MM.1S (cell line): ENCODE measurements at regions not wholly inside any gene's neighbourhood (a gene's known extent, or its start where the extent isn't known, plus 50 kb on each side); places are given as distances from the start of the nearest gene placed in this dataset.

Experiments used
- DNase-seq: peaks from one replicate; pipeline ENCODE4 v3.0.0-alpha.2; 2015
- H2AFZ ChIP-seq: fragments of 300-600 bp; sonication (generic); 2 replicates; pipeline ENCODE4 v1.6.0; 2016; ENCODE audit warnings: antibody characterized with exemption, low read length
- H3F3A ChIP-seq: fragments of 300-600 bp; sonication (generic); 2 replicates; pipeline ENCODE4 v1.6.1; 2016; ENCODE audit warnings: mild to moderate bottlenecking, antibody characterized with exemption, low read length, moderate library complexity, mixed read lengths; ENCODE audit not compliant: insufficient read depth
- H3K27ac ChIP-seq: fragments of 300-600 bp; sonication (generic); 2 replicates; pipeline ENCODE4 v1.5.1; 2016; ENCODE audit warnings: mild to moderate bottlenecking, low read length
- H3K27me3 ChIP-seq: fragments of 300-600 bp; sonication (generic); replicated peaks from 2 replicates; pipeline ENCODE4 v1.6.0; 2016; ENCODE audit warnings: low read length; ENCODE audit not compliant: insufficient read depth
- H3K36me3 ChIP-seq: fragments of 300-600 bp; sonication (generic); replicated peaks from 2 replicates; pipeline ENCODE4 v1.6.1; 2016; ENCODE audit warnings: mild to moderate bottlenecking, low read length, mixed read lengths; ENCODE audit not compliant: insufficient read depth
- H3K4me1 ChIP-seq: fragments of 300-600 bp; sonication (generic); 2 replicates; pipeline ENCODE4 v1.6.1; 2016; ENCODE audit warnings: low read length, mixed read lengths
- H3K4me2 ChIP-seq: fragments of 300-600 bp; sonication (generic); 2 replicates; pipeline ENCODE4 v1.6.0; 2016; ENCODE audit warnings: low read depth, low read length
- H3K4me3 ChIP-seq: fragments of 300-600 bp; sonication (generic); 2 replicates; pipeline ENCODE4 v1.5.1; 2016; ENCODE audit warnings: low read length, mixed read lengths
- H3K79me2 ChIP-seq: fragments of 300-600 bp; sonication (generic); 2 replicates; pipeline ENCODE4 v1.6.1; 2016; ENCODE audit warnings: mixed run types, low read length, mixed read lengths
- H3K9ac ChIP-seq: fragments of 300-600 bp; sonication (generic); 2 replicates; pipeline ENCODE4 v1.6.1; 2016; ENCODE audit warnings: low read length, mixed read lengths
- H3K9me2 ChIP-seq: fragments of 300-600 bp; sonication (generic); replicated peaks from 2 replicates; pipeline ENCODE4 v1.6.1; 2016; ENCODE audit warnings: mild to moderate bottlenecking, low read length, mixed read lengths; ENCODE audit not compliant: insufficient read depth
- H3K9me3 ChIP-seq: fragments of 300-600 bp; sonication (generic); replicated peaks from 2 replicates; pipeline ENCODE4 v1.6.1; 2016; ENCODE audit warnings: mild to moderate bottlenecking, low read length, mixed read lengths; ENCODE audit not compliant: insufficient read depth
- H4K20me1 ChIP-seq: fragments of 300-600 bp; sonication (generic); 2 replicates; pipeline ENCODE4 v1.6.1; 2016; ENCODE audit warnings: mild to moderate bottlenecking, low read length, moderate library complexity, mixed read lengths; ENCODE audit not compliant: insufficient read depth
- EZH2 ChIP-seq: fragments of 300-600 bp; sonication (generic); optimal IDR thresholded peaks from 2 replicates; pipeline ENCODE3; 2017; ENCODE audit warnings: low read depth, mild to moderate bottlenecking, antibody characterized with exemption, low read length, mixed read lengths
- EZH2phosphoT487 ChIP-seq: fragments of 300-600 bp; sonication (generic); IDR thresholded peaks from 2 replicates; pipeline ENCODE4 v1.6.1; 2018; ENCODE audit warnings: antibody characterized with exemption, low read length
- TF ChIP-seq, protein P1 (sequence below): fragments of 300-600 bp; sonication (generic); IDR thresholded peaks from 2 replicates; pipeline ENCODE4 v1.5.1; 2016; ENCODE audit warnings: antibody characterized with exemption, low read length, mixed read lengths

DNA sequence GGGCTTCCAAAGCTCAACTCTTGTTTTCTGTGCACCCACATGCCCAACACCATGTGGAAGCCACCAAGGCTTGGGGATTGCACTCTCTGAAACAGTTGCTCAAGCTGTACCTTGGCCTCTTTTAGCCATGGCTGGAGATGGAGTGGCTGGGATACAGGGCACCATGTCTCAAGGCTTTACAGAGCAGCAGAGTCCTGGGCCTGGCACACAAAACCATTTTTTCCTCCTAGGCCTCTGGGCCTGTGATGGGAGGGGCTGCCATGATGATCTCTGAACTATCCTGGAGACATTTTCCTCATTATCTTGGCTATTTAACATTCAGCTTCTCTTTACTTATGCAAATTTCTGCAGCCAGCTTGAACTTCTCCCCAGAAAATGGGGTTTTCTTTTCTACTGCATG lies 179.7 kb upstream of the LRP1B start:
- Histone ChIP-seq H4K20me1 (no peaks in the 10 kb centered on the region), H2AFZ (no peak overlapping the region), H3K36me3 (no peaks in the 10 kb centered on the region), H3K4me2 (no peak overlapping the region), H3K9me2 (no peaks in the 10 kb centered on the region), H3K4me3 (no peak overlapping the region), H3K27ac (no peak overlapping the region), H3F3A (no peaks in the 10 kb centered on the region), H3K79me2 (no peaks in the 10 kb centered on the region), H3K9me3 (no peaks in the 10 kb centered on the region), H3K27me3 (no peaks in the 10 kb centered on the region), H3K9ac (no peak overlapping the region), H3K4me1 (no peaks in the 10 kb centered on the region)
- DNase-seq, result no peak
- no peak for TF ChIP-seq EZH2phosphoT487
- no peak for TF ChIP-seq EZH2
- TF ChIP-seq, protein P1, sequence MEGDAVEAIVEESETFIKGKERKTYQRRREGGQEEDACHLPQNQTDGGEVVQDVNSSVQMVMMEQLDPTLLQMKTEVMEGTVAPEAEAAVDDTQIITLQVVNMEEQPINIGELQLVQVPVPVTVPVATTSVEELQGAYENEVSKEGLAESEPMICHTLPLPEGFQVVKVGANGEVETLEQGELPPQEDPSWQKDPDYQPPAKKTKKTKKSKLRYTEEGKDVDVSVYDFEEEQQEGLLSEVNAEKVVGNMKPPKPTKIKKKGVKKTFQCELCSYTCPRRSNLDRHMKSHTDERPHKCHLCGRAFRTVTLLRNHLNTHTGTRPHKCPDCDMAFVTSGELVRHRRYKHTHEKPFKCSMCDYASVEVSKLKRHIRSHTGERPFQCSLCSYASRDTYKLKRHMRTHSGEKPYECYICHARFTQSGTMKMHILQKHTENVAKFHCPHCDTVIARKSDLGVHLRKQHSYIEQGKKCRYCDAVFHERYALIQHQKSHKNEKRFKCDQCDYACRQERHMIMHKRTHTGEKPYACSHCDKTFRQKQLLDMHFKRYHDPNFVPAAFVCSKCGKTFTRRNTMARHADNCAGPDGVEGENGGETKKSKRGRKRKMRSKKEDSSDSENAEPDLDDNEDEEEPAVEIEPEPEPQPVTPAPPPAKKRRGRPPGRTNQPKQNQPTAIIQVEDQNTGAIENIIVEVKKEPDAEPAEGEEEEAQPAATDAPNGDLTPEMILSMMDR, result no peak

GRCh38 chr2:142308744-142309143 lies 177.9 kb upstream of the LRP1B start:
- no peaks in the 10 kb centered on the region for H3K79me2 ChIP-seq
- no peaks in the 10 kb centered on the region for H3F3A ChIP-seq
- H3K4me1 ChIP-seq, result no peaks in the 10 kb centered on the region
- no peaks in the 10 kb centered on the region for H4K20me1 ChIP-seq
- H3K36me3 ChIP-seq, result no peaks in the 10 kb centered on the region
- TF ChIP-seq EZH2phosphoT487 (no peak), EZH2 (no peak)
- TF ChIP-seq, protein P1, result no peak
- H3K27me3 ChIP-seq, result no peaks in the 10 kb centered on the region
- H2AFZ ChIP-seq, result no peak overlapping the region
- no peak overlapping the region for H3K27ac ChIP-seq
- H3K9ac ChIP-seq, result no peak overlapping the region
- DNase-seq, result no peak
- no peaks in the 10 kb centered on the region for H3K9me2 ChIP-seq
- H3K4me3 ChIP-seq, result no peak overlapping the region
- no peak overlapping the region for H3K4me2 ChIP-seq
- H3K9me3 ChIP-seq, result no peaks in the 10 kb centered on the region

GRCh38 chr2:142307616-142308115 lies 176.8 kb upstream of the LRP1B start:
- no peaks in the 10 kb centered on the region for H3K27me3 ChIP-seq
- no peak overlapping the region for H3K4me2 ChIP-seq
- no peak overlapping the region for H3K27ac ChIP-seq
- no peak for DNase-seq
- no peaks in the 10 kb centered on the region for H3K36me3 ChIP-seq
- H3K4me3 ChIP-seq, result no peak overlapping the region
- no peaks in the 10 kb centered on the region for H4K20me1 ChIP-seq
- no peaks in the 10 kb centered on the region for H3K4me1 ChIP-seq
- no peaks in the 10 kb centered on the region for H3K9me3 ChIP-seq
- no peak for TF ChIP-seq EZH2
- no peak for TF ChIP-seq EZH2phosphoT487
- TF ChIP-seq, protein P1, result no peak
- no peak overlapping the region for H2AFZ ChIP-seq
- H3K9ac ChIP-seq, result no peak overlapping the region
- no peaks in the 10 kb centered on the region for H3K79me2 ChIP-seq
- H3K9me2 ChIP-seq, result no peaks in the 10 kb centered on the region
- no peaks in the 10 kb centered on the region for H3F3A ChIP-seq
